ENCODE measurements at regions not wholly inside any gene's neighbourhood (a gene's known extent, or its start where the extent isn't known, plus 50 kb on each side); places are given as distances from the start of the nearest gene placed in this dataset.

- TF ChIP-seq CTCF (IDR thresholded peaks at IDR 0.05; ENCODE audit: low read depth, low read length, missing control alignments), result no peak
- Histone ChIP-seq H3K27ac (no peak overlapping the region), H3K27me3 (replicated peaks) (no peaks in the 10 kb centered on the region), H3K4me3 (ENCODE audit: low read depth, low read length) (no peak overlapping the region), H3K36me3 (replicated peaks) (no peaks in the 10 kb centered on the region)
- in situ Hi-C loops (cut with HindIII; ENCODE audit: low pct_ligation_motif_present, low sequenced_read_pairs), result no loop called here
- no peak for DNase-seq
Observed at GRCh38 chr9:16175461-16175860, 622.6 kb downstream of the CCDC171 start.

GRCh38 chr9:16178294-16178693, 625.5 kb downstream of the CCDC171 start:
- in situ Hi-C loops (cut with HindIII; ENCODE audit: low pct_ligation_motif_present, low sequenced_read_pairs), result no loop called here
- Histone ChIP-seq H3K27ac (no peak overlapping the region), H3K36me3 (replicated peaks) (no peaks in the 10 kb centered on the region), H3K4me3 (ENCODE audit: low read depth, low read length) (no peak overlapping the region), H3K27me3 (replicated peaks) (no peaks in the 10 kb centered on the region)
- no peak for TF ChIP-seq CTCF (IDR thresholded peaks at IDR 0.05; ENCODE audit: low read depth, low read length, missing control alignments)
- no peak for DNase-seq

- TF ChIP-seq CTCF (IDR thresholded peaks at IDR 0.05; ENCODE audit: low read depth, low read length, missing control alignments), result no peak
- in situ Hi-C loops (cut with HindIII; ENCODE audit: low pct_ligation_motif_present, low sequenced_read_pairs), result no loop called here
- Histone ChIP-seq H3K27me3 (replicated peaks) (no peaks in the 10 kb centered on the region), H3K4me3 (ENCODE audit: low read depth, low read length) (no peak overlapping the region), H3K27ac (no peak overlapping the region), H3K36me3 (replicated peaks) (no peaks in the 10 kb centered on the region)
- DNase-seq, result no peak
Observed at GRCh38 chr9:16179566-16179965, 626.7 kb downstream of the CCDC171 start.

- Histone ChIP-seq H3K27me3 (replicated peaks) (no peaks in the 10 kb centered on the region), H3K4me3 (ENCODE audit: low read depth, low read length) (no peak overlapping the region), H3K36me3 (replicated peaks) (no peaks in the 10 kb centered on the region), H3K27ac (no peak overlapping the region)
- DNase-seq, result no peak
- in situ Hi-C loops (cut with HindIII; ENCODE audit: low pct_ligation_motif_present, low sequenced_read_pairs), result no loop called here
- no peak for TF ChIP-seq CTCF (IDR thresholded peaks at IDR 0.05; ENCODE audit: low read depth, low read length, missing control alignments)
Observed at GRCh38 chr9:16180091-16180490, 627.2 kb downstream of the CCDC171 start.

- no peak overlapping the region for H3K4me3 ChIP-seq (ENCODE audit: low read depth, low read length)
- H3K27ac ChIP-seq, result no peak overlapping the region
- in situ Hi-C loops (cut with HindIII; ENCODE audit: low pct_ligation_motif_present, low sequenced_read_pairs), result no loop called here
- no peak for TF ChIP-seq CTCF (IDR thresholded peaks at IDR 0.05; ENCODE audit: low read depth, low read length, missing control alignments)
- H3K27me3 ChIP-seq (replicated peaks), result no peaks in the 10 kb centered on the region
- DNase-seq, result no peak
- no peaks in the 10 kb centered on the region for H3K36me3 ChIP-seq (replicated peaks)
Observed at GRCh38 chr9:16180546-16180945, 627.7 kb downstream of the CCDC171 start.

GRCh38 chr9:16181539-16181938, 628.7 kb downstream of the CCDC171 start:
- Histone ChIP-seq H3K36me3 (replicated peaks) (no peaks in the 10 kb centered on the region), H3K27ac (no peak overlapping the region), H3K27me3 (replicated peaks) (no peaks in the 10 kb centered on the region), H3K4me3 (ENCODE audit: low read depth, low read length) (no peak overlapping the region)
- in situ Hi-C loops (cut with HindIII; ENCODE audit: low pct_ligation_motif_present, low sequenced_read_pairs), result no loop called here
- DNase-seq, result no peak
- TF ChIP-seq CTCF (IDR thresholded peaks at IDR 0.05; ENCODE audit: low read depth, low read length, missing control alignments), result no peak
